ENCODE measurements at regions not wholly inside any gene's neighbourhood (a gene's known extent, or its start where the extent isn't known, plus 50 kb on each side); places are given as distances from the start of the nearest gene placed in this dataset.

DNA sequence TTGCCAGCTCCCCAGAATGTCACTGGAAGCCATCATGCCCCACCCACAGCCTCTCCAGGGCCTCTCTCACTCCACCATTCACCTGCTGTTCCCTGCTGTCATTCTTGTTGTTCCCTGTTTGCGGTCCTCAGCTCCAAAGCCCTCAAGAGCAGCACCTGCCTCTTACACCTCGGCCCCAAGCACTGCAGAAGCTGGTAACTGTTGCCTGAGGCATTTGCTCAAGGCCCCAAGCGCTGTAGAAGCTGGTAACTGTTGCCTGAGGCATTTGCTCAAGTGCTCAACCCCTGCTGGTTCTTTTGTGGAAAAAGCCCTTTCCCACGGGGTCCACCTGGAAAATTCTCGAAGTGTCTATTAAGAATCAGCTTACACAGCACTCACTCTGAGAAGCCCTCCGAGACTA, 78.0 kb downstream of the ARL6IP4 start (continued):
- TF ChIP-seq, protein P1, sequence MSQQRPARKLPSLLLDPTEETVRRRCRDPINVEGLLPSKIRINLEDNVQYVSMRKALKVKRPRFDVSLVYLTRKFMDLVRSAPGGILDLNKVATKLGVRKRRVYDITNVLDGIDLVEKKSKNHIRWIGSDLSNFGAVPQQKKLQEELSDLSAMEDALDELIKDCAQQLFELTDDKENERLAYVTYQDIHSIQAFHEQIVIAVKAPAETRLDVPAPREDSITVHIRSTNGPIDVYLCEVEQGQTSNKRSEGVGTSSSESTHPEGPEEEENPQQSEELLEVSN (IDR thresholded peaks at IDR 0.05; ENCODE audit: borderline replicate concordance, low read depth) = no peak
- TF ChIP-seq, protein P2, sequence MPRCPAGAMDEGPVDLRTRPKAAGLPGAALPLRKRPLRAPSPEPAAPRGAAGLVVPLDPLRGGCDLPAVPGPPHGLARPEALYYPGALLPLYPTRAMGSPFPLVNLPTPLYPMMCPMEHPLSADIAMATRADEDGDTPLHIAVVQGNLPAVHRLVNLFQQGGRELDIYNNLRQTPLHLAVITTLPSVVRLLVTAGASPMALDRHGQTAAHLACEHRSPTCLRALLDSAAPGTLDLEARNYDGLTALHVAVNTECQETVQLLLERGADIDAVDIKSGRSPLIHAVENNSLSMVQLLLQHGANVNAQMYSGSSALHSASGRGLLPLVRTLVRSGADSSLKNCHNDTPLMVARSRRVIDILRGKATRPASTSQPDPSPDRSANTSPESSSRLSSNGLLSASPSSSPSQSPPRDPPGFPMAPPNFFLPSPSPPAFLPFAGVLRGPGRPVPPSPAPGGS (IDR thresholded peaks at IDR 0.05) = no peak
- TF ChIP-seq RNF2 (IDR thresholded peaks at IDR 0.05; ENCODE audit: borderline replicate concordance, low read depth) (no peak), GATA3 (IDR thresholded peaks at IDR 0.05; ENCODE audit: borderline replicate concordance) (no peak)

DNA sequence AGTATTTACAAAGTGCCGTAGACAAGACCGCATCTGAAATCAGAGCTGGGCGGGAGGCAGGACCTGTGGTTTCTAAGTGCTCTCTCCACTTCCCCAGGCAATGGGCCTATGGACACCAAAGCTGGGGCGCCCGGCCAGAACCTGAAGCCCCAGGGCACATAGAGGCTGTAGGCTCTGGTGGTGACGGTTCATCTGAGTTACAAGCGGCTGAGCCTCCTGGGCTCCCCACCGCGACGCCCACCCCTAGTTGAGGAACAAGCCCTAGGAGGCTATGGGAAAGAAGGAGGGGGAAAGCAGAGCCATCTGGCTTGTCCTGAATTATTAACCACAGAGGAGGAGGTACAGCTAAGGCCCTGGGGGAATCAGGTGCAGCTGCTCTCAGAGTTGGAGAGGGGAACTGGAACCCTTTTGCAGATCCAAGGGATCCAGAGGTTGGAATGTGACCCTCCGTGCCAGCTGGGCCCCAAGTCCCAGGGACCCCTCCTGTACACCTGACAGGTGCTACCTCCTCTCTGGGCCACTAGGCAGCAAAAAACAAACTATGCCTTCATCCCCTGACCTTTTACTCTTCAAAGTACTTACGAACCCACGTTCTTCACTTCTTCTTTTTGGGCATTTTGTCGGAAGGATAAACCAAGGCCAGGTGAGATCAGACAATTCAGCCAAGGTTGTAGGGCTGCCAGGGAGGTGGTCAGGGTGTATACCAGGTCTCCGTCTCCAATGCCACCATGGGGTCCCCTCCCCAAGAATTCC, 77.2 kb downstream of the ARL6IP4 start:
- FAIRE-seq (no peak), DNase-seq (ENCODE audit: low read depth in 1 of 2, low spot score in 1 of 2) (no peak), ATAC-seq (no peak)
- Histone ChIP-seq H3K27ac (no peak overlapping the region), H3K4me3 (no peak overlapping the region), H3K4me1 (peaks cover 19% of the 10 kb centered on the region), H3K9me3 (no peaks in the 10 kb centered on the region), H3K4me2 (no peak overlapping the region)
- ChIA-PET POLR2A (interaction anchor here (0.7 kb wide), 1 partner anchor 144 kb away, joined by 3 read pairs; no protein-coding TSS in a partner anchor), CTCF (interaction anchor here (5.1 kb wide), 1 partner anchor 14 kb away, joined by 38 read pairs; no protein-coding TSS in a partner anchor)
- no peak for TF ChIP-seq CEBPB (IDR thresholded peaks at IDR 0.05)
- TF ChIP-seq EP300 (IDR thresholded peaks at IDR 0.05) = no peak
- no peak for TF ChIP-seq NFE2L2 (conservative IDR thresholded peaks at IDR 0.05; ENCODE audit: low read length)
- TF ChIP-seq ZSCAN20 (CRISPR knock-in tag; IDR thresholded peaks at IDR 0.05) = no peak
- no peak for TF ChIP-seq RARB (CRISPR knock-in tag; IDR thresholded peaks at IDR 0.05)
- TF ChIP-seq, protein P2 (IDR thresholded peaks at IDR 0.05) = no peak
- TF ChIP-seq TP53 (CRISPR knock-in tag; IDR thresholded peaks at IDR 0.05) = no peak
- 93% methylated on average over 15 of the region's 15 CpGs for WGBS (ENCODE audit: missing lambda C conversion rate)

DNA sequence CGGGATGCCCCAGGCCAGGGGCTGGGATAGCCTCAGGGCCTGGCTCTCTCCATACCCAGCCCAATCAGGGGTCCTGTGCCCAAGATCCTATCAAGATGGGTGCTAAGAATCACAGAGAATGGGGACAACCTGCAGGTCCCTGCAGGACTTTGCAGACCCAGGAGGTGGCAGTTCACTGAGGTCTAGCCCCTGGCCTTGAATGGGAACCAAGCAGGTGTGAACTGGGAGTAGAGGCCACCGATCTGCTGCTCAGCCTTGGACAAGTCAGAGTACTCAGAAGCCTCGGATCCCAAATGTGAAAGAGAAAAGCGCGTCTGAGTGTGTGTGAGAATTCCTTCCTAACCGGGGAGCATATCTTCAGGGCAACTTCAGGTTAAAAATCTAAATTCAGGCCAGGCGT, 76.2 kb downstream of the ARL6IP4 start:
- peaks cover 13% of the 10 kb centered on the region for H3K4me1 ChIP-seq
- peak in 1 of 2 experiments; percentile 13; a peak in 2 of 6 replicates for ATAC-seq
- no peak overlapping the region for H3K4me3 ChIP-seq
- no peak overlapping the region for H3K4me2 ChIP-seq
- peak overlapping the region in 1 of 2 experiments; percentile 43; a peak in 1 of 6 replicates for H3K27ac ChIP-seq
- DNase-seq (ENCODE audit: low read depth in 1 of 2, low spot score in 1 of 2) = no peak
- ChIA-PET CTCF (interaction anchor here (0.6 to 2.4 kb wide), 3 partner anchors 13 to 230 kb away, joined by 3 to 19 read pairs (median 4); no protein-coding TSS in a partner anchor), POLR2A (no interaction called here)
- 94% methylated on average over 7 of the region's 7 CpGs for WGBS (ENCODE audit: missing lambda C conversion rate)
- H3K9me3 ChIP-seq = no peaks in the 10 kb centered on the region
- TF ChIP-seq CBX8 (IDR thresholded peaks at IDR 0.05) (no peak), ESRRA (IDR thresholded peaks at IDR 0.05; ENCODE audit: borderline replicate concordance, low read length) (no peak), MYC (IDR thresholded peaks at IDR 0.05; ENCODE audit: borderline replicate concordance, low read length) (no peak), KDM5A (IDR thresholded peaks at IDR 0.05) (no peak), SREBF2 (IDR thresholded peaks at IDR 0.05) (no peak), SMC3 (IDR thresholded peaks at IDR 0.05) (no peak), CHD2 (IDR thresholded peaks at IDR 0.05; ENCODE audit: low read length, partially characterized antibody) (no peak), HDAC2 (IDR thresholded peaks at IDR 0.05) (no peak), EHF (CRISPR knock-in tag; IDR thresholded peaks at IDR 0.05) (no peak), EP300 (IDR thresholded peaks at IDR 0.05) (no peak), BHLHE40 (IDR thresholded peaks at IDR 0.05; ENCODE audit: low read depth, low read length) (no peak), PHF8 (IDR thresholded peaks at IDR 0.05; ENCODE audit: borderline replicate concordance, low read depth) (no peak), HEYL (CRISPR knock-in tag; IDR thresholded peaks at IDR 0.05) (no peak), FOXS1 (CRISPR knock-in tag; IDR thresholded peaks at IDR 0.05) (no peak)
- TF ChIP-seq, protein P3, sequence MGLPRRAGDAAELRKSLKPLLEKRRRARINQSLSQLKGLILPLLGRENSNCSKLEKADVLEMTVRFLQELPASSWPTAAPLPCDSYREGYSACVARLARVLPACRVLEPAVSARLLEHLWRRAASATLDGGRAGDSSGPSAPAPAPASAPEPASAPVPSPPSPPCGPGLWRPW (IDR thresholded peaks at IDR 0.05) = no peak
- FAIRE-seq = no peak

Data from A549 (cell line).